ENCODE measurements at regions not wholly inside any gene's neighbourhood (a gene's known extent, or its start where the extent isn't known, plus 50 kb on each side); places are given as distances from the start of the nearest gene placed in this dataset.

GRCh38 chr7:68434857-68435256 lies 1163.4 kb upstream of the AUTS2 start:
- DNase-seq (ENCODE audit: low read depth) = no peak

- DNase-seq (ENCODE audit: low read depth) = no peak
Measured at GRCh38 chr7:68438016-68438415, 1160.3 kb upstream of the AUTS2 start.

GRCh38 chr7:68438811-68439210 lies 1159.5 kb upstream of the AUTS2 start:
- no peak for DNase-seq (ENCODE audit: low read depth)

- no peak for DNase-seq (ENCODE audit: low read depth)
Measured at GRCh38 chr7:68439897-68440296, 1158.4 kb upstream of the AUTS2 start.

GRCh38 chr7:68440866-68441265 lies 1157.4 kb upstream of the AUTS2 start:
- DNase-seq (ENCODE audit: low read depth) = no peak

GRCh38 chr7:68441645-68442044 lies 1156.6 kb upstream of the AUTS2 start:
- DNase-seq (ENCODE audit: low read depth) = no peak

- DNase-seq (ENCODE audit: low read depth) = no peak
Measured at GRCh38 chr7:68442931-68443631, 1155.2 kb upstream of the AUTS2 start.

- DNase-seq (ENCODE audit: low read depth) = no peak
Measured at GRCh38 chr7:68444042-68444441, 1154.2 kb upstream of the AUTS2 start.

- no peak for DNase-seq (ENCODE audit: low read depth)
Measured at GRCh38 chr7:68444956-68445355, 1153.3 kb upstream of the AUTS2 start.

- DNase-seq (ENCODE audit: low read depth) = no peak
Measured at GRCh38 chr7:68446183-68446582, 1152.1 kb upstream of the AUTS2 start.

- no peak for DNase-seq (ENCODE audit: low read depth)
Measured at GRCh38 chr7:68449099-68449498, 1149.2 kb upstream of the AUTS2 start.

GRCh38 chr7:68449816-68450215 lies 1148.5 kb upstream of the AUTS2 start:
- DNase-seq (ENCODE audit: low read depth) = no peak

GRCh38 chr7:68454931-68455330 lies 1143.3 kb upstream of the AUTS2 start:
- no peak for DNase-seq (ENCODE audit: low read depth)

GRCh38 chr7:68456469-68456868 lies 1141.8 kb upstream of the AUTS2 start:
- no peak for DNase-seq (ENCODE audit: low read depth)

- DNase-seq (ENCODE audit: low read depth) = no peak
Measured at GRCh38 chr7:68457481-68457880, 1140.8 kb upstream of the AUTS2 start.

- no peak for DNase-seq (ENCODE audit: low read depth)
Measured at GRCh38 chr7:68458010-68458908, 1140.0 kb upstream of the AUTS2 start.

GRCh38 chr7:68461430-68461829 lies 1136.8 kb upstream of the AUTS2 start:
- no peak for DNase-seq (ENCODE audit: low read depth)

- DNase-seq (ENCODE audit: low read depth) = no peak
Measured at GRCh38 chr7:68470836-68471435, 1127.3 kb upstream of the AUTS2 start.

GRCh38 chr7:68472688-68473087 lies 1125.6 kb upstream of the AUTS2 start:
- DNase-seq (ENCODE audit: low read depth) = no peak

GRCh38 chr7:68474661-68475216 lies 1123.5 kb upstream of the AUTS2 start:
- DNase-seq (ENCODE audit: low read depth) = no peak

- no peak for DNase-seq (ENCODE audit: low read depth)
Measured at GRCh38 chr7:68476966-68477365, 1121.3 kb upstream of the AUTS2 start.

- no peak for DNase-seq (ENCODE audit: low read depth)
Measured at GRCh38 chr7:68478326-68478725, 1119.9 kb upstream of the AUTS2 start.

GRCh38 chr7:68482800-68483199 lies 1115.5 kb upstream of the AUTS2 start:
- no peak for DNase-seq (ENCODE audit: low read depth)

Measured in HS-27A (cell line).